Endothelial cell of umbilical vein (primary cell): ENCODE measurements at regions not wholly inside any gene's neighbourhood (a gene's known extent, or its start where the extent isn't known, plus 50 kb on each side); places are given as distances from the start of the nearest gene placed in this dataset.

Experiments used
- EZH2 ChIP-seq: IDR thresholded peaks from 2 replicates; pipeline ENCODE4 v1.6.1; 2012; ENCODE audit warnings: borderline replicate concordance, low read depth, mild to moderate bottlenecking, moderate library complexity, low read length, inconsistent platforms; ENCODE audit not compliant: severe bottlenecking
- FOS ChIP-seq: IDR thresholded peaks from 2 replicates; pipeline ENCODE4 v1.6.1; 2011; ENCODE audit warnings: mild to moderate bottlenecking, low read length, moderate library complexity, borderline replicate concordance; ENCODE audit not compliant: insufficient read depth
- GATA2 ChIP-seq: IDR thresholded peaks from 2 replicates; pipeline ENCODE4 v1.7.0; 2011; ENCODE audit warnings: low read depth, mild to moderate bottlenecking, moderate library complexity, mixed read lengths, low read length; ENCODE audit not compliant: insufficient read length, insufficient read depth
- JUN ChIP-seq: IDR thresholded peaks from 2 replicates; pipeline ENCODE4 v1.6.1; 2011; ENCODE audit warnings: borderline replicate concordance, low read depth; ENCODE audit not compliant: insufficient read length, insufficient read depth
- MYC ChIP-seq: IDR thresholded peaks from one replicate; pipeline ENCODE4 v1.6.1; 2011; ENCODE audit warnings: mild to moderate bottlenecking, low read depth, low read length
- POLR2A ChIP-seq: IDR thresholded peaks from 2 replicates; pipeline ENCODE4 v1.6.1; 2012; ENCODE audit warnings: low read depth, mild to moderate bottlenecking, control low read depth, low read length
- POLR2AphosphoS5 ChIP-seq: IDR thresholded peaks from 2 replicates; pipeline ENCODE4 v1.6.1; 2012; ENCODE audit warnings: low read depth, mild to moderate bottlenecking, control low read depth, low read length, moderate library complexity; ENCODE audit not compliant: insufficient read depth
- TF ChIP-seq, protein P1 (sequence below), 2 donors: IDR thresholded peaks; 1 replicate in 1 of 2; 2 replicates in 1 of 2; pipeline ENCODE4 v1.5.1; 2011; ENCODE audit warnings: low read length in 2 of 2, mild to moderate bottlenecking in 2 of 2, moderate library complexity in 2 of 2, control low read depth in 1 of 2, inconsistent platforms in 1 of 2, low read depth in 1 of 2; ENCODE audit not compliant: insufficient read depth in 1 of 2; ENCODE audit errors: extremely low read depth in 1 of 2
- TF ChIP-seq, protein P2 (sequence below): IDR thresholded peaks from 2 replicates; pipeline ENCODE4 v1.6.1; 2011; ENCODE audit not compliant: insufficient read depth, insufficient read length

DNA sequence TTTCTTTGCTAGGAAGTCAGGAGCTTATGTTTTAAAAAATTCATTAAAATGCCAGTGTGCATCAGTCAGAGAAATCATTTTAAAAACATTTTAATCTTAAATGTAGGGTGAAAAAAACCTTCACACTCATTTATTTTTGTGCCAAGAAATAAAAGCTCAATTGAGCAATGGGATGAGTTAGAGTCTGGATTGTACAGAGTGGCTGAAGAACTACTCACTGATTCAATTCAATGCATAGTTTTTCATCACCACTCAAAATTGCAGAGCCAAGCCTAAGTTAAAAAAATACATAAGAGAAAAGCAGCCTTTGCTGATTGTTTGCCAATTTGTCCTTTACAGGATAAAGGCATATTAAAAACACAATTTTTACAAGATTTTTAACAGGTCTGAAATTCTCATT, 168.2 kb upstream of the DMRTA1 start:
- TF ChIP-seq, protein P1, sequence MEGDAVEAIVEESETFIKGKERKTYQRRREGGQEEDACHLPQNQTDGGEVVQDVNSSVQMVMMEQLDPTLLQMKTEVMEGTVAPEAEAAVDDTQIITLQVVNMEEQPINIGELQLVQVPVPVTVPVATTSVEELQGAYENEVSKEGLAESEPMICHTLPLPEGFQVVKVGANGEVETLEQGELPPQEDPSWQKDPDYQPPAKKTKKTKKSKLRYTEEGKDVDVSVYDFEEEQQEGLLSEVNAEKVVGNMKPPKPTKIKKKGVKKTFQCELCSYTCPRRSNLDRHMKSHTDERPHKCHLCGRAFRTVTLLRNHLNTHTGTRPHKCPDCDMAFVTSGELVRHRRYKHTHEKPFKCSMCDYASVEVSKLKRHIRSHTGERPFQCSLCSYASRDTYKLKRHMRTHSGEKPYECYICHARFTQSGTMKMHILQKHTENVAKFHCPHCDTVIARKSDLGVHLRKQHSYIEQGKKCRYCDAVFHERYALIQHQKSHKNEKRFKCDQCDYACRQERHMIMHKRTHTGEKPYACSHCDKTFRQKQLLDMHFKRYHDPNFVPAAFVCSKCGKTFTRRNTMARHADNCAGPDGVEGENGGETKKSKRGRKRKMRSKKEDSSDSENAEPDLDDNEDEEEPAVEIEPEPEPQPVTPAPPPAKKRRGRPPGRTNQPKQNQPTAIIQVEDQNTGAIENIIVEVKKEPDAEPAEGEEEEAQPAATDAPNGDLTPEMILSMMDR (IDR thresholded peaks at IDR 0.05; ENCODE audit: extremely low read depth in 1 of 2, insufficient read depth in 1 of 2, low read depth in 1 of 2, low read length in 2 of 2), result no peak
- TF ChIP-seq, protein P2, sequence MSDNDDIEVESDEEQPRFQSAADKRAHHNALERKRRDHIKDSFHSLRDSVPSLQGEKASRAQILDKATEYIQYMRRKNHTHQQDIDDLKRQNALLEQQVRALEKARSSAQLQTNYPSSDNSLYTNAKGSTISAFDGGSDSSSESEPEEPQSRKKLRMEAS, result no peak
- TF ChIP-seq JUN (no peak), POLR2AphosphoS5 (no peak), POLR2A (no peak), EZH2 (no peak), MYC (no peak), FOS (no peak), GATA2 (no peak)
